ENCODE measurements at regions not wholly inside any gene's neighbourhood (a gene's known extent, or its start where the extent isn't known, plus 50 kb on each side); places are given as distances from the start of the nearest gene placed in this dataset.

DNA sequence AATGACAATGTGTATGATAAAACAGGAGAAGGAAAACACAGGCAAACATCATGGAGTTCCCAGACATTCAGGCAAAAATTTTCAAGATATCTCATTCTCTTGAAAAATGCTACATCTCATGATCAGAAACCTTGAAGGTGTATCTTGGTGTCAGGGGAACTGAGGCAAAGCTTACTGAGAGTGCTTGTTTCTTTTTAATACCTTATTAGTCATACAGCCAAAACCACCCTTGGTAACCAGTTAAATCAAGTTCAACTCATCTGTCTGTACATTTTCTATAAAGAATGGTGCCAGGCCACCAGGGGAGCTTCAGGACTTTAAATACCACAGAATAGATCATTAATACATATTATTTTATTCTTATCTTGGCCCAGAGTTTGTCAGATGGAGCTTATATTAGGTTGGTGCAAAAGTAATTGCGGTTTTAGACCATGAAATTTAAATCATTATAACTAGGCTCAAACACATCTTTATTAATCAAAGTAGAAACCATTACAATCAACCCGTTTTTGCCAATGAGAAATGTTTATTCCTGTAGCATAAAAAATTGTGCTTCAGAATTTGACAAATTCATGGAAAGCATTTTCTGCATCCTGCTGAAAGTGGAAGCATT is 1036.0 kb downstream of the AMY1C start:
- no peak overlapping the region for H3K4me3 ChIP-seq (ENCODE audit: low read depth, low read length)
- no peak for DNase-seq (ENCODE audit: low read depth)
- TF ChIP-seq, protein P1, sequence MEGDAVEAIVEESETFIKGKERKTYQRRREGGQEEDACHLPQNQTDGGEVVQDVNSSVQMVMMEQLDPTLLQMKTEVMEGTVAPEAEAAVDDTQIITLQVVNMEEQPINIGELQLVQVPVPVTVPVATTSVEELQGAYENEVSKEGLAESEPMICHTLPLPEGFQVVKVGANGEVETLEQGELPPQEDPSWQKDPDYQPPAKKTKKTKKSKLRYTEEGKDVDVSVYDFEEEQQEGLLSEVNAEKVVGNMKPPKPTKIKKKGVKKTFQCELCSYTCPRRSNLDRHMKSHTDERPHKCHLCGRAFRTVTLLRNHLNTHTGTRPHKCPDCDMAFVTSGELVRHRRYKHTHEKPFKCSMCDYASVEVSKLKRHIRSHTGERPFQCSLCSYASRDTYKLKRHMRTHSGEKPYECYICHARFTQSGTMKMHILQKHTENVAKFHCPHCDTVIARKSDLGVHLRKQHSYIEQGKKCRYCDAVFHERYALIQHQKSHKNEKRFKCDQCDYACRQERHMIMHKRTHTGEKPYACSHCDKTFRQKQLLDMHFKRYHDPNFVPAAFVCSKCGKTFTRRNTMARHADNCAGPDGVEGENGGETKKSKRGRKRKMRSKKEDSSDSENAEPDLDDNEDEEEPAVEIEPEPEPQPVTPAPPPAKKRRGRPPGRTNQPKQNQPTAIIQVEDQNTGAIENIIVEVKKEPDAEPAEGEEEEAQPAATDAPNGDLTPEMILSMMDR (conservative IDR thresholded peaks at IDR 0.05; ENCODE audit: low read depth, low read length), result no peak

DNA sequence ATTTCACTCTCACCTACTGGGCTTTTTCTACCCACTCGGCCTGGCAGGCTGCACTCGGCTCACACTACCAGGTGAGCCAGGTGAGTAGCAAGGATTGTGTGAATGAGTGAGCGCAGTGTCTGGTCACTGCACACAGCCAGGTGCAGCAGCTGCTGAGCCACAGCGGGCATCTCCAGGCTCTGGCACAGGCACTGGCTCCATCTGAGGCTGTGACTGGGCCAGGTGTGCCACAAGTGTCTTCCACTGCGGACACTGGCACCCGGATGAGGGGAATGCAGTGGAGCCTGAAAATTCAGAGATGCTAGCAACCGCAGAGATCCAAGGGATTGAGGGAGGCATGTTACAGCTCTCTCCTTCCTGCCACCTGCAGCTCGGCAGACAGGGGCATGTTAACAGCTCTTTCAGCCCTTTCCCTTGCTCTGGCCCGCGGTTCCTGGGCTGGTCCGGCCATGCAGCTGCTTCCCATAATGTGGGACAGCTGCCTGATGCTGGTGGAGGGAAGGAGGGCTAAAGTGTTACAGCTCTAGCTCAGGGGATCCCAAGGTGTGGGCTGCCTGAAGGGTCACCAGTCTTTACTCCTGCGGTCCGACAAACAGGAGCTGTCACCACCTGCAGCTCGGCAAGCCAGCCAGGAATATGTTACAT is 1038.3 kb downstream of the AMY1C start:
- H3K4me3 ChIP-seq (ENCODE audit: low read depth, low read length), result no peak overlapping the region
- TF ChIP-seq, protein P1 (conservative IDR thresholded peaks at IDR 0.05; ENCODE audit: low read depth, low read length), result no peak
- no peak for DNase-seq (ENCODE audit: low read depth)

DNA sequence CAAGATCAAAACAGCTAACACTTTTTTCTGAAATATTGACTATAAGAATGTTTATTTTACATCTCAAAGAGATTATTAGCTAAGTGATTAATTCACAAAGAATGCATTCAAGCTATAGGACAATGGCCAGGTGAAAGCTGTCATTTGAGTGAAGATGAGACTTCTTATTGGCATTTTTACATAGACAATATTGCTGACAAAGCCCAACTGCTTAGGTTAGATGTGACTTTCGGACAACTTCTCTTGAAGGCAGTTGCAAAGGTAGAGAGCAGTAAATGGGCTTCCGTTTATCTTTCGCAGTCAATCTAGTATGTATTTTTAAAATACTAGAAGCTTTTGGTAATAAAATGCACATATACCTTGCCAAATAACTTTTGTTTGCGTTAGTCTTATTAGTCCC is 1041.3 kb downstream of the AMY1C start:
- no peak for DNase-seq (ENCODE audit: low read depth)
- TF ChIP-seq, protein P1 (conservative IDR thresholded peaks at IDR 0.05; ENCODE audit: low read depth, low read length), result no peak
- H3K4me3 ChIP-seq (ENCODE audit: low read depth, low read length), result no peak overlapping the region

DNA sequence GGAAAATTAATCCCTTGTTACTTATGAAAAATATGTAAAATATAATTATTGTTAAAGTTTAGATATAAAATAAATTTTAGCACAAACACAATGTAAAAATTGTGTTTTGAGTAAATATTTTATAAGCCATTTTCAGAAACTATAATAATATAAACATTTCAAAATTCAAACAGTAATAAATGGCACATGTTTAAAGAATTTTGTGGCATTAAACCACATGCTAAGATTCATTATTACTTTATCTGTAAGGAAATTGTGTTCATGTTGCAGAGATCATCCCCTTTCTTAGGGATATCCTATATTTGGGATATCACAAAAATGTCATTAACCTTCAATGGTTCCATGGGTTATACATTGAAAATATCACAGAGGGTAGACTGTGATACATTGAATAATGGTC is 1044.3 kb downstream of the AMY1C start:
- no peak overlapping the region for H3K4me3 ChIP-seq (ENCODE audit: low read depth, low read length)
- TF ChIP-seq, protein P1 (conservative IDR thresholded peaks at IDR 0.05; ENCODE audit: low read depth, low read length), result no peak
- DNase-seq (ENCODE audit: low read depth), result no peak

DNA sequence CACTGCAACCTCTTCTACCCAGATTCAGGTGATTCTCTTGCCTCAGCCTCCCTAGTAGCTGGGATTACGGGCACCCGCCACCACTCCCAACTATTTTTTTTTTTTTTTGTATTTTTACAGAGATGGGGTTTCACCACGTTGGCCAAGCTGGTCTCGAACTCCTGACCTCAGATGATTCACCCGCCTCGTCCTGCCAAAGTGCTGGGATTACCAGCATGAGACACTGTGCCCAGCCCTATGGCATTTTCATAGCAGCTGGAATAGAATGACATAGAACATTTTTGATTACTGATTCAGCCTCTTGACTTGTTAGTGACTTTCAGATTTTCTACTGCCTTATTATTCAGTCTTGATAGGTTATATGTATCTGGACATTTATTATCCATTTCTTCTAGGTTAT is 1046.2 kb downstream of the AMY1C start:
- no peak for DNase-seq (ENCODE audit: low read depth)
- no peak overlapping the region for H3K4me3 ChIP-seq (ENCODE audit: low read depth, low read length)
- TF ChIP-seq, protein P1 (conservative IDR thresholded peaks at IDR 0.05; ENCODE audit: low read depth, low read length), result no peak

DNA sequence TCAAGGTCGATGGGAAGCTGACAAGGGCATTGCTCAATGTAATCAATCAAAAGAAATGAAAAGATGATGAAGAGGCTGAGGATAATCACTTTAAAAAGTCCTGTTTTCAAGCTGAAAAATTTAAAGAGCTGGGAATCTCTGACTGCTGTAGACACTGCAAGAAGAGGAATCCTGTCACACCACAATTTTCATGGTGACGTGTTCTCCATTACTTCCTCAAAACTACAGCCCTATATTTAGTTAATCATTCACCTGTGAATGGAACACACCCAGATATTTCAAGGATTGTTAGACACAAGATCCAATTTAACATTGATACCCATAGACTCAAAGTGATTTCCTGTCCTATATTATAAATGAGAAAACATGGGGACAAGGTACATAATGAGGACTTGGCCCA is 1048.3 kb downstream of the AMY1C start:
- DNase-seq (ENCODE audit: low read depth), result no peak
- H3K4me3 ChIP-seq (ENCODE audit: low read depth, low read length), result no peak overlapping the region
- TF ChIP-seq, protein P1 (conservative IDR thresholded peaks at IDR 0.05; ENCODE audit: low read depth, low read length), result no peak

DNA sequence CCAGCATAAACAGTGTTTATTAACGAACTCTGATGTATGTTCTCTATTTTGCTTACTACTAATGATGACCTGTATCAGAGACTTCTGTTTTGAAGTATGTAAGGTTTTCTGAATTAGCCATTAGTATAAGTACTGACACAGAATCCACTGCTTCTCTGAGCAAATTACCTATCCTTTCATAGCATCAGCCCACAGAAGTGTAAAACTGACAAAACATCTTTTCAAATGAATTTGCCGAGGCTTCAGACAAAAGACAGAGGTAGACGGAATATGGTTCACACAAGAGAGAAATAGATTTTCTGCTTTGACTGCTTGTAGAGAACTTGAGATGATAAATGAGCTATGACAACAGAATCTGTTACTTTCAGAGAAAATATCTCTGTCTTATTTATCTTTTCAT is 1051.6 kb downstream of the AMY1C start:
- TF ChIP-seq, protein P1 (conservative IDR thresholded peaks at IDR 0.05; ENCODE audit: low read depth, low read length), result no peak
- no peak overlapping the region for H3K4me3 ChIP-seq (ENCODE audit: low read depth, low read length)
- DNase-seq (ENCODE audit: low read depth), result no peak
